Ascending aorta (tissue), 2 donors: ENCODE measurements at regions not wholly inside any gene's neighbourhood (a gene's known extent, or its start where the extent isn't known, plus 50 kb on each side); places are given as distances from the start of the nearest gene placed in this dataset.

Experiments used
- DNase-seq, 2 donors: peaks; one replicate each; pipeline ENCODE4 v3.0.0-alpha.2; 2019; ENCODE audit warnings: low spot score in 2 of 2
- H3K27ac ChIP-seq, 2 donors: fragments of 200-600 bp; sonication (generic); one replicate each; pipeline ENCODE4 v1.5.1; 2016 to 2017; ENCODE audit warnings: mild to moderate bottlenecking in 1 of 2
- H3K27me3 ChIP-seq: fragments of 200-600 bp; sonication (generic); one replicate; pipeline ENCODE4 v1.5.1; 2017
- H3K36me3 ChIP-seq, 2 donors: fragments of 200-600 bp; sonication (generic); one replicate each; pipeline ENCODE4 v1.5.1; 2016
- H3K4me1 ChIP-seq, 2 donors: fragments of 200-600 bp; sonication (generic); one replicate each; pipeline ENCODE4 v1.5.1; 2016 to 2017; ENCODE audit warnings: mild to moderate bottlenecking in 1 of 2
- H3K4me3 ChIP-seq, 2 donors: fragments of 200-600 bp; sonication (generic); one replicate each; pipeline ENCODE4 v1.5.1; 2016 to 2017; ENCODE audit warnings: mild to moderate bottlenecking in 1 of 2
- H3K9me3 ChIP-seq, 2 donors: fragments of 200-600 bp; sonication (generic); one replicate each; pipeline ENCODE4 v1.5.1; 2016
- intact Hi-C: fragments of 100-400 bp; cut with DNase I; formaldehyde crosslinking; loops from one replicate; pipeline ENCODE4 v1.15.1; 2023
- TF ChIP-seq, protein P1 (sequence below), 3 experiments: fragments of 200-600 bp in 2 of 3; fragments of 450-650 bp in 1 of 3; sonication (generic) in 2 of 3; IDR thresholded peaks; one replicate each; pipeline ENCODE4 v1.5.1; 2016 to 2019; ENCODE audit warnings: antibody characterized with exemption in 3 of 3, mild to moderate bottlenecking in 1 of 3, moderate library complexity in 1 of 3

DNA sequence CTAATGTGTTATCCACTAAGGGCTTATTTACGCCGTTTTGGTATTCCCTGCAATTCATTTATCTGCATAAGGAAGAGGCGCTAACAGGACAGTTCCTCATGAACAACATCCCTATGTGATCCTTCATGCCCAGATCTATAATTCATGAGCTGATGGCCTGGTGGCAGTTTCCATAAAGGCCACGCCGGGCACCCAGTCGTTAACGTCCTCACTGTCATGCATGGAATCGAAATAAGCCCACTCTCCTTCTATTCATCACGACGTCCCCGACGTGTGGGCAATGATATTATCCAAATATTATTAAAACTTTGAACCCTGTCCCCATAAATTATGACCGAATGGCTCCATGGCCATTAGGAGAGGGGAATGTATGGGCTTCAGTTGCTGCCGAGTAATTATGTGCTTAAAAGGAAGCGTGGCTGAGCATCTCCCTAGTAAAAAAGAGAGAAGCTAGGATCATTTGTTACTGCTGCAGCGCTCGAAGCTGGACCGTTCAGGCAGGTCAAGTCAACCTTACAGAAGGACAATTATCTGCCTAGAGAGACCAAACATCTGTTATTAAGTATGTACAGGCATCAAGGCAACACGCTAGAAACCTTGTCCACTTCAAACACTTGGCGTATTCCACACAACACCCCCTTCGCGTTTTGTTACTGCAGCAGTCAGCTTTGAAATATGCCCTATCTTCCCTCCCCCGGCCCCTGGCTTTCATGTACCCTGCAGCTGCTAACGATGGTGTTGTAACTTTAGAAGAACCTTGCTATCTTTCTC is 94.0 kb upstream of the SALL1 start:
- no peaks in the 10 kb centered on the region for H3K36me3 ChIP-seq
- H3K4me1 ChIP-seq: no peaks in the 10 kb centered on the region
- no peaks in the 10 kb centered on the region for H3K9me3 ChIP-seq
- H3K27ac ChIP-seq: no peak overlapping the region
- DNase-seq: no peak
- intact Hi-C loops: no loop called here
- TF ChIP-seq, protein P1, sequence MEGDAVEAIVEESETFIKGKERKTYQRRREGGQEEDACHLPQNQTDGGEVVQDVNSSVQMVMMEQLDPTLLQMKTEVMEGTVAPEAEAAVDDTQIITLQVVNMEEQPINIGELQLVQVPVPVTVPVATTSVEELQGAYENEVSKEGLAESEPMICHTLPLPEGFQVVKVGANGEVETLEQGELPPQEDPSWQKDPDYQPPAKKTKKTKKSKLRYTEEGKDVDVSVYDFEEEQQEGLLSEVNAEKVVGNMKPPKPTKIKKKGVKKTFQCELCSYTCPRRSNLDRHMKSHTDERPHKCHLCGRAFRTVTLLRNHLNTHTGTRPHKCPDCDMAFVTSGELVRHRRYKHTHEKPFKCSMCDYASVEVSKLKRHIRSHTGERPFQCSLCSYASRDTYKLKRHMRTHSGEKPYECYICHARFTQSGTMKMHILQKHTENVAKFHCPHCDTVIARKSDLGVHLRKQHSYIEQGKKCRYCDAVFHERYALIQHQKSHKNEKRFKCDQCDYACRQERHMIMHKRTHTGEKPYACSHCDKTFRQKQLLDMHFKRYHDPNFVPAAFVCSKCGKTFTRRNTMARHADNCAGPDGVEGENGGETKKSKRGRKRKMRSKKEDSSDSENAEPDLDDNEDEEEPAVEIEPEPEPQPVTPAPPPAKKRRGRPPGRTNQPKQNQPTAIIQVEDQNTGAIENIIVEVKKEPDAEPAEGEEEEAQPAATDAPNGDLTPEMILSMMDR (IDR thresholded peaks at IDR 0.05): no peak
- H3K4me3 ChIP-seq: no peak overlapping the region
- H3K27me3 ChIP-seq: no peaks in the 10 kb centered on the region

DNA sequence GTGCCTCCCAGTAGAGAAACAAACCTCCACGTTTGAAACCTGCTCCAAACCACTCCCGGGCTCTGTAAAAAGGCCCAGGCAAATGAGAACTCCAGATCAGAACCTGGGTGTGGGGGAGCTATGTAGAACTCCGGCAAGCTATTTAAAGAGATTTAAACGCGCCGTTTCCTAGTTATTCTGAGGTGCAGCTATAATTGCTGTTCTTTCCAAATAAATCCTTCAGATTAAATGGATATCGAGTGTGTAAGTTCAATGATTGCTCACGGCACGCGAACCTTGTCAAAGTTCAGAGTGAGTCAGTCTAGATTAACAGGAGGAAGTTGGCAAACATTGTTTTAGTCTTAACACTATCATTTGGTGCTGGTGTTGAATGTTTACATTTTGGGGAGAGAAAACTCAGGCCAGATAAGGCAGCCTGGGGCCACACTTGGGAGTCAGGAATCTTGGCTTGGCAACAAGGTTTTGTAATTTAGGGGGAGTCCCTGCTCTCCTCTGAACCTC is 92.9 kb upstream of the SALL1 start:
- intact Hi-C loops: no loop called here
- H3K27ac ChIP-seq: no peak overlapping the region
- no peaks in the 10 kb centered on the region for H3K36me3 ChIP-seq
- H3K4me1 ChIP-seq: no peaks in the 10 kb centered on the region
- TF ChIP-seq, protein P1 (IDR thresholded peaks at IDR 0.05): no peak
- no peaks in the 10 kb centered on the region for H3K27me3 ChIP-seq
- H3K9me3 ChIP-seq: no peaks in the 10 kb centered on the region
- no peak overlapping the region for H3K4me3 ChIP-seq
- no peak for DNase-seq

DNA sequence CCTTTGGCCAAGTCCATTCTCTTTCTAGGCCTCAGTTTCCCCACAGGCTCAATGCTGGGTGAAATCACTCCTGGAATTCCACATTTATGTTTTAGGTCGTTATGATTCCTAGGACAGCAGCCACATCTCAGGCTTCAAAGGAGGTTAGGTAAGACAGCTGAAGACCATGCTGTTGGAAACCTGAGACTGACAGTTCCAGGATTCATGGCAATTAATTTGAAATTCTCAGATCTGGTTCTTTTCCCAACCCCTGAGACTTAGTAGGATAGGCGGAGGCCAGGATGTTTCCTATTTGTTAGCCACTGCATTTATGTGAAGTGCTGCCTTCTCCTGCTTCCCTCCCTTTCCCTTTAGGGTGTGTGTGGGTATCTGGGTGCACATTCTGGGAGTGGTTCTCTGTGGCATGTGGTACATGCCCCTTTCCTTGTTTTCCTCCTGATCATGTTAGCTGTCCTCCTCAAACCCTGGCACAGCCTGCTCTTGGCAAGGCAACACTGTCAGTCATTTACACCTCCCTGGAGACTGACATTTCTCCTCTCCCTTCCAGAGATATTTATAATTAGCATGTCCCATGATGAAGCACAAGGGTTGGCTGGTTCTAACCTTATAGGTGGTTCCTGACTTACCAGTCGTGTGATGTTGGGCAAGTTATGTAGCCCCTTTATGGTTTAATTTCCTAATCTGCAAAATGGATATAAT is 91.4 kb upstream of the SALL1 start:
- H3K27ac ChIP-seq: no peak overlapping the region
- DNase-seq: no peak
- TF ChIP-seq, protein P1 (IDR thresholded peaks at IDR 0.05): no peak
- H3K4me3 ChIP-seq: no peak overlapping the region
- H3K27me3 ChIP-seq: no peaks in the 10 kb centered on the region
- no peaks in the 10 kb centered on the region for H3K4me1 ChIP-seq
- H3K36me3 ChIP-seq: no peaks in the 10 kb centered on the region
- H3K9me3 ChIP-seq: no peaks in the 10 kb centered on the region
- intact Hi-C loops: no loop called here

DNA sequence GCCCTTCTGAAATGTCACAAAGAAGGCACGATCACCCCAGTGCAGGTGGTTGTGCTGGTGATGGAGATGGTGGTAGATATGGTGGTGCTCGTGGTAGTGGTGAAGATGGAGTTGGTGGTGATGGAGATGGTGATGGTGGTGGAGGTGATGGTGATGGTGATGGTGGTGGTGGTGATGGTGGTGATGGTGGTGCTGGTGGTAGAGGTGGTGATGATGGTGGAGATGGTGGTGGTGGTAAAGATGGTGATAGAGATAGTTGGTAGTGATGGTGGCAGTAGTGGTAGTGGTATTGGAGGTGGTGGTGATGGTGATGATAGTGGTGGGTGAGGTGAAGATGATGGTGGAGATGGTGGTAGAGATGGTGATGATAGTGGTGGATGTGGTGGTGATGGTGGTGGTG is 88.1 kb upstream of the SALL1 start:
- no peaks in the 10 kb centered on the region for H3K4me1 ChIP-seq
- TF ChIP-seq, protein P1 (IDR thresholded peaks at IDR 0.05): no peak
- no peaks in the 10 kb centered on the region for H3K27me3 ChIP-seq
- no peak for DNase-seq
- intact Hi-C loops: no loop called here
- H3K36me3 ChIP-seq: no peaks in the 10 kb centered on the region
- H3K27ac ChIP-seq: no peak overlapping the region
- no peak overlapping the region for H3K4me3 ChIP-seq
- no peaks in the 10 kb centered on the region for H3K9me3 ChIP-seq

DNA sequence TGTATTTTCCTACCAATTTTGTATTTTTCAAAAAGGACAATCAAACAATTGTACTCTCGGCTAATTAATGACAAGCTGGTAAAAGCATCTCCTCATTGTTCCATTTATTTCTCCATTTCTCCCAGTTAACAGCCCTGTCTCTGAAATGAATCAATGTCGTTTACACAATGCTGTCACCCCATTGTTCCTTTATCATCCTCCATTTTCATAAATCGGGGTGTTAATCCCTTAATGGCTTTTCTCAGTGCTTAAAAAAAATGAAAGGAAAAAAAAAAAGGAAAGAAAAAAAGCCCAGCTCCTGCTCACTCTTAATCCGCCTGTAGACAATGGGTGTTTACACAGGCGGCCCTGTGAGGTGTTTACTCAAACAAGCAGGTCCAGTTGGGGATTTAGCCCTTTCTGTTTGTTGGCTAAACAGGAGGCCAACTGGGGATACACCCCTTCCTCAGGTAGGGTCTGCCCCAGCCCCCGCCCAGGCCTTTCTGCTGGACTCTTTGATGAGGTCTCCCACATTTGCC is 86.8 kb upstream of the SALL1 start:
- DNase-seq: no peak
- Histone ChIP-seq H3K9me3 (no peaks in the 10 kb centered on the region), H3K36me3 (no peaks in the 10 kb centered on the region), H3K27ac (no peak overlapping the region), H3K4me1 (no peaks in the 10 kb centered on the region), H3K4me3 (no peak overlapping the region), H3K27me3 (no peaks in the 10 kb centered on the region)
- TF ChIP-seq, protein P1 (IDR thresholded peaks at IDR 0.05): no peak
- intact Hi-C loops: no loop called here
